ENCODE measurements at regions not wholly inside any gene's neighbourhood (a gene's known extent, or its start where the extent isn't known, plus 50 kb on each side); places are given as distances from the start of the nearest gene placed in this dataset.
A peak's percentile ranks its signal among the peaks of the same experiment; 100 is the strongest.
"Not testable (repeated sequence)": the region's sequence is repeated elsewhere in the genome, so short reads cannot be mapped to it uniquely, and the experiment has no call there.

- H3K36me3 ChIP-seq (replicated peaks in 1 of 2; ENCODE audit: control insufficient read depth in 1 of 2, insufficient read depth in 2 of 2, low read length in 2 of 2); H3K4me3 ChIP-seq (replicated peaks in 1 of 3; ENCODE audit: low read depth in 2 of 3, low read length in 3 of 3); H3K9me3 ChIP-seq (replicated peaks in 1 of 2; ENCODE audit: control insufficient read depth in 1 of 2, insufficient read depth in 1 of 2, low read length in 2 of 2); H3K4me1 ChIP-seq (ENCODE audit: control insufficient read depth in 1 of 2, insufficient read depth in 2 of 2, low read length in 2 of 2); H4K20me1 ChIP-seq (ENCODE audit: insufficient read depth, low read length); H3K4me2 ChIP-seq (replicated peaks; ENCODE audit: extremely low read depth, low read length, poor library complexity, severe bottlenecking); H3K9me3 Mint-ChIP-seq; DNase-seq; H3K36me3 Mint-ChIP-seq; intact Hi-C loops (cut with micrococcal nuclease); H2AFZ ChIP-seq (ENCODE audit: insufficient read depth, low read depth, low read length, poor library complexity, severe bottlenecking); H3K4me3 Mint-ChIP-seq; H3K27ac ChIP-seq (ENCODE audit: low read depth in 1 of 2, low read length in 2 of 2); H3K27me3 ChIP-seq (ENCODE audit: control insufficient read depth in 2 of 2, insufficient read depth in 2 of 2, low read length in 2 of 2); H3K27me3 Mint-ChIP-seq (ENCODE audit: low read depth in 3 of 3); H3K9ac ChIP-seq (ENCODE audit: insufficient read depth, low read length, poor library complexity, severe bottlenecking); H3K79me2 ChIP-seq (ENCODE audit: insufficient read depth, low read length): not testable (repeated sequence)
- peaks cover 12% of the 10 kb centered on the region for H3K4me1 Mint-ChIP-seq
- peak overlapping the region in 2 of 7 donors; percentile 16 to 40 for H3K27ac Mint-ChIP-seq
Measured at GRCh38 chr16:29270923-29271322, 135.6 kb downstream of the NPIPB11 start.

DNA sequence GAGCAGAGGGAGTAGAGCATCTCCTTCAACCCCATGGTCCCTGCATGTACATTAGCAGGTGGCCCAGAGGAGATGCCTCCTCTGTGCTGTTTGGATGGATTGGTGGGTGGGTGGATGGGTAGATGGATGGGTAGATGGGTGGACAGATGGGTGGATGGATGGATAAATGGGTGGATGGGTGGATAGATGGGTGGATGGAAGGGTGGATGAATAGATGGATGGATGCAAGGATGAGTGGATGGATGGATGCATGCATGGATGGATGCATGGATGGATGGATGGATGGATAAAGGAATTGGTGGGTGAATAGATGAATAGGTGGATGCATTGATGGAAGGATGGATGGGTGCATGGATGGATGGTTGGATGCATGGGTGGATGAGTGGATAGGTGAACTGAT lies 136.5 kb downstream of the NPIPB11 start:
- H3K9ac ChIP-seq (ENCODE audit: insufficient read depth, low read length, poor library complexity, severe bottlenecking); H3K4me3 Mint-ChIP-seq; H4K20me1 ChIP-seq (ENCODE audit: insufficient read depth, low read length); H3K9me3 ChIP-seq (replicated peaks in 1 of 2; ENCODE audit: control insufficient read depth in 1 of 2, insufficient read depth in 1 of 2, low read length in 2 of 2); H3K4me1 ChIP-seq (ENCODE audit: control insufficient read depth in 1 of 2, insufficient read depth in 2 of 2, low read length in 2 of 2); intact Hi-C loops (cut with micrococcal nuclease); H2AFZ ChIP-seq (ENCODE audit: insufficient read depth, low read depth, low read length, poor library complexity, severe bottlenecking); H3K4me3 ChIP-seq (replicated peaks in 1 of 3; ENCODE audit: low read depth in 2 of 3, low read length in 3 of 3); H3K79me2 ChIP-seq (ENCODE audit: insufficient read depth, low read length); H3K27me3 Mint-ChIP-seq (ENCODE audit: low read depth in 3 of 3); DNase-seq; H3K36me3 Mint-ChIP-seq; H3K27ac Mint-ChIP-seq; H3K27me3 ChIP-seq (ENCODE audit: control insufficient read depth in 2 of 2, insufficient read depth in 2 of 2, low read length in 2 of 2); H3K36me3 ChIP-seq (replicated peaks in 1 of 2; ENCODE audit: control insufficient read depth in 1 of 2, insufficient read depth in 2 of 2, low read length in 2 of 2); H3K9me3 Mint-ChIP-seq; H3K27ac ChIP-seq (ENCODE audit: low read depth in 1 of 2, low read length in 2 of 2); H3K4me2 ChIP-seq (replicated peaks; ENCODE audit: extremely low read depth, low read length, poor library complexity, severe bottlenecking): not testable (repeated sequence)
- H3K4me1 Mint-ChIP-seq, result peaks cover 17% of the 10 kb centered on the region

- DNase-seq; H3K27ac ChIP-seq (ENCODE audit: low read depth in 1 of 2, low read length in 2 of 2); H3K36me3 Mint-ChIP-seq; H3K9ac ChIP-seq (ENCODE audit: insufficient read depth, low read length, poor library complexity, severe bottlenecking); H3K36me3 ChIP-seq (replicated peaks in 1 of 2; ENCODE audit: control insufficient read depth in 1 of 2, insufficient read depth in 2 of 2, low read length in 2 of 2); intact Hi-C loops (cut with micrococcal nuclease); H3K4me3 Mint-ChIP-seq; H3K9me3 Mint-ChIP-seq; H3K27me3 Mint-ChIP-seq (ENCODE audit: low read depth in 3 of 3); H4K20me1 ChIP-seq (ENCODE audit: insufficient read depth, low read length); H2AFZ ChIP-seq (ENCODE audit: insufficient read depth, low read depth, low read length, poor library complexity, severe bottlenecking); H3K9me3 ChIP-seq (replicated peaks in 1 of 2; ENCODE audit: control insufficient read depth in 1 of 2, insufficient read depth in 1 of 2, low read length in 2 of 2); H3K27me3 ChIP-seq (ENCODE audit: control insufficient read depth in 2 of 2, insufficient read depth in 2 of 2, low read length in 2 of 2); H3K4me3 ChIP-seq (replicated peaks in 1 of 3; ENCODE audit: low read depth in 2 of 3, low read length in 3 of 3); H3K79me2 ChIP-seq (ENCODE audit: insufficient read depth, low read length); H3K4me1 ChIP-seq (ENCODE audit: control insufficient read depth in 1 of 2, insufficient read depth in 2 of 2, low read length in 2 of 2); H3K4me2 ChIP-seq (replicated peaks; ENCODE audit: extremely low read depth, low read length, poor library complexity, severe bottlenecking): not testable (repeated sequence)
- Mint-ChIP-seq H3K27ac (peak overlapping the region in 1 of 7 donors; percentile 73), H3K4me1 (peaks cover 22% of the 10 kb centered on the region)
- 99% methylated on average over 6 of the region's 10 CpGs for WGBS (ENCODE audit: insufficient coverage)
Measured at GRCh38 chr16:29269192-29269811, 137.2 kb downstream of the NPIPB11 start.

DNA sequence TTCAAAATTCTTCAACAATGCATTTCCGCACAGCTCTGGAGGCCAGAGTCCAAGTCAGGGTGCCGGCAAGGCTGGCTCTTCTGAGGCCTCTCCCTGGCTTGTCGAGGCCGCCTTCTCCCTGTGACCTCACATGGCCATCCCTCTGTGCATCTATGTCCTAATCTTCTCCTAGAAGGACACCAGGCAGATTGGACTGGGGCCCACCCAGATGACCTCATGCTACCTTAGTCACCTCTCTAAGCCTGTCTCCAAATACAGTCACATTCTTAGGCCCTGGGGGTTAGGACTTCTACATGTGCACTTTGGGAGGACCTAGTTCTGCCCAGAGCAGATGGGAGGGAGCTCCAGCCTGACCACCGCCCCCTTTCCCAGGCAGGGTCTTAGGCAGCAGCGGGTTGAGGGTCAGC lies 137.7 kb downstream of the NPIPB11 start:
- peaks cover 26% of the 10 kb centered on the region for H3K4me1 Mint-ChIP-seq
- H3K27ac ChIP-seq (ENCODE audit: low read depth in 1 of 2, low read length in 2 of 2); H3K27me3 Mint-ChIP-seq (ENCODE audit: low read depth in 3 of 3); H3K4me3 ChIP-seq (replicated peaks in 1 of 3; ENCODE audit: low read depth in 2 of 3, low read length in 3 of 3); H3K9ac ChIP-seq (ENCODE audit: insufficient read depth, low read length, poor library complexity, severe bottlenecking); H3K27me3 ChIP-seq (ENCODE audit: control insufficient read depth in 2 of 2, insufficient read depth in 2 of 2, low read length in 2 of 2); H3K9me3 Mint-ChIP-seq; H4K20me1 ChIP-seq (ENCODE audit: insufficient read depth, low read length); H3K4me1 ChIP-seq (ENCODE audit: control insufficient read depth in 1 of 2, insufficient read depth in 2 of 2, low read length in 2 of 2); H2AFZ ChIP-seq (ENCODE audit: insufficient read depth, low read depth, low read length, poor library complexity, severe bottlenecking); H3K9me3 ChIP-seq (replicated peaks in 1 of 2; ENCODE audit: control insufficient read depth in 1 of 2, insufficient read depth in 1 of 2, low read length in 2 of 2); H3K36me3 ChIP-seq (replicated peaks in 1 of 2; ENCODE audit: control insufficient read depth in 1 of 2, insufficient read depth in 2 of 2, low read length in 2 of 2); H3K4me2 ChIP-seq (replicated peaks; ENCODE audit: extremely low read depth, low read length, poor library complexity, severe bottlenecking); intact Hi-C loops (cut with micrococcal nuclease); H3K4me3 Mint-ChIP-seq; H3K79me2 ChIP-seq (ENCODE audit: insufficient read depth, low read length): not testable (repeated sequence)
- 98% methylated on average over 5 of the region's 6 CpGs for WGBS (ENCODE audit: insufficient coverage)
- H3K36me3 Mint-ChIP-seq, result peaks cover 8 to 14% of the 10 kb centered on the region in 2 donors
- peak in 1 of 3 donors; percentile 41 for DNase-seq
- H3K27ac Mint-ChIP-seq, result peak overlapping the region in 1 of 7 donors; percentile 73
